ENCODE measurements at regions not wholly inside any gene's neighbourhood (a gene's known extent, or its start where the extent isn't known, plus 50 kb on each side); places are given as distances from the start of the nearest gene placed in this dataset.

GRCh38 chrX:56932653-56933339 lies 62.5 kb downstream of the SPIN3 start:
- H3K4ac ChIP-seq (ENCODE audit: low read depth, low read length) = no peak overlapping the region
- no peak overlapping the region for H3K14ac ChIP-seq (ENCODE audit: insufficient read depth, low read length)
- Mint-ChIP-seq H3K9me3 (peaks cover 86 to 90% of the 10 kb centered on the region in 2 experiments), H3K27me3 (ENCODE audit: low read depth) (peaks cover 2% of the 10 kb centered on the region), H3K4me1 (no peaks in the 10 kb centered on the region), H3K27ac (no peak overlapping the region), H3K4me3 (no peak overlapping the region), H3K36me3 (ENCODE audit: insufficient read depth in 1 of 3, low read depth in 3 of 3) (peaks cover 6 to 13% (median 7%) of the 10 kb centered on the region in 3 experiments; a peak in 6 of 7 replicates)
- no peak overlapping the region for H2AK5ac ChIP-seq (ENCODE audit: insufficient read length, low read length)
- no peak overlapping the region for H3K56ac ChIP-seq (ENCODE audit: insufficient read length, low read depth, low read length)
- no peak overlapping the region for H3T11ph ChIP-seq (ENCODE audit: low read length)
- H3K27me3 ChIP-seq (ENCODE audit: insufficient read depth, low read length) = no peaks in the 10 kb centered on the region
- no peak overlapping the region for H3K9ac ChIP-seq (ENCODE audit: extremely low read depth, insufficient read length, low read length)
- H4K5ac ChIP-seq (ENCODE audit: insufficient read length, low read depth, low read length) = no peak overlapping the region
- no peak overlapping the region for H2BK5ac ChIP-seq (ENCODE audit: insufficient read length, low read length)
- no peak overlapping the region for H2BK20ac ChIP-seq (ENCODE audit: low read depth, low read length, poor library complexity, severe bottlenecking)
- H4K91ac ChIP-seq (ENCODE audit: insufficient read length, low read depth, low read length) = no peak overlapping the region
- H3K18ac ChIP-seq (ENCODE audit: insufficient read length, low read depth, low read length) = no peak overlapping the region
- no peaks in the 10 kb centered on the region for H3K23me2 ChIP-seq (ENCODE audit: insufficient read length, low read depth, low read length, poor library complexity, severe bottlenecking)
- H3K9me3 ChIP-seq (ENCODE audit: control insufficient read depth, low read depth, low read length) = peaks cover 24% of the 10 kb centered on the region
- H3K4me2 ChIP-seq (ENCODE audit: insufficient read depth, insufficient read length, low read length) = no peak overlapping the region
- H4K8ac ChIP-seq (replicated peaks; ENCODE audit: insufficient read length, low read depth, low read length) = no peak overlapping the region
- H3K27ac ChIP-seq (ENCODE audit: insufficient read length, low read depth, low read length) = no peak overlapping the region
- H3K4me1 ChIP-seq (ENCODE audit: insufficient read depth, low read length) = no peaks in the 10 kb centered on the region
- H2BK120ac ChIP-seq (ENCODE audit: low read depth, low read length, poor library complexity, severe bottlenecking) = no peak overlapping the region
- no peak for DNase-seq
- no CpG with 5 or more reads among the region's 1 CpG for WGBS (ENCODE audit: extremely low coverage, insufficient read length, low lambda C conversion rate)
- H4K20me1 ChIP-seq (ENCODE audit: control insufficient read depth, insufficient read depth, insufficient read length) = no peaks in the 10 kb centered on the region
- H3K79me2 ChIP-seq (ENCODE audit: insufficient read depth, low read length) = no peaks in the 10 kb centered on the region
- TF ChIP-seq CTCF (conservative IDR thresholded peaks at IDR 0.05) = no peak
- H2BK15ac ChIP-seq (ENCODE audit: low read depth, low read length) = no peak overlapping the region
- H3K23ac ChIP-seq (ENCODE audit: insufficient read length, low read depth, low read length) = no peak overlapping the region
- no peaks in the 10 kb centered on the region for H3K79me1 ChIP-seq (ENCODE audit: insufficient read depth, low read depth, low read length, poor library complexity, severe bottlenecking)
- H2AFZ ChIP-seq (ENCODE audit: low read length) = no peak overlapping the region
- H2BK12ac ChIP-seq (ENCODE audit: insufficient read length, low read depth, low read length) = no peak overlapping the region
